ENCODE measurements at regions not wholly inside any gene's neighbourhood (a gene's known extent, or its start where the extent isn't known, plus 50 kb on each side); places are given as distances from the start of the nearest gene placed in this dataset.

- no peaks in the 10 kb centered on the region for H3K27me3 ChIP-seq (ENCODE audit: control insufficient read depth, low read length)
- no peak for TF ChIP-seq EZH2phosphoT487 (IDR thresholded peaks at IDR 0.05; ENCODE audit: borderline replicate concordance, low read length)
- TF ChIP-seq, protein P1, sequence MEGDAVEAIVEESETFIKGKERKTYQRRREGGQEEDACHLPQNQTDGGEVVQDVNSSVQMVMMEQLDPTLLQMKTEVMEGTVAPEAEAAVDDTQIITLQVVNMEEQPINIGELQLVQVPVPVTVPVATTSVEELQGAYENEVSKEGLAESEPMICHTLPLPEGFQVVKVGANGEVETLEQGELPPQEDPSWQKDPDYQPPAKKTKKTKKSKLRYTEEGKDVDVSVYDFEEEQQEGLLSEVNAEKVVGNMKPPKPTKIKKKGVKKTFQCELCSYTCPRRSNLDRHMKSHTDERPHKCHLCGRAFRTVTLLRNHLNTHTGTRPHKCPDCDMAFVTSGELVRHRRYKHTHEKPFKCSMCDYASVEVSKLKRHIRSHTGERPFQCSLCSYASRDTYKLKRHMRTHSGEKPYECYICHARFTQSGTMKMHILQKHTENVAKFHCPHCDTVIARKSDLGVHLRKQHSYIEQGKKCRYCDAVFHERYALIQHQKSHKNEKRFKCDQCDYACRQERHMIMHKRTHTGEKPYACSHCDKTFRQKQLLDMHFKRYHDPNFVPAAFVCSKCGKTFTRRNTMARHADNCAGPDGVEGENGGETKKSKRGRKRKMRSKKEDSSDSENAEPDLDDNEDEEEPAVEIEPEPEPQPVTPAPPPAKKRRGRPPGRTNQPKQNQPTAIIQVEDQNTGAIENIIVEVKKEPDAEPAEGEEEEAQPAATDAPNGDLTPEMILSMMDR (IDR thresholded peaks at IDR 0.05; ENCODE audit: low read depth, low read length, poor library complexity, severe bottlenecking): no peak
- no peaks in the 10 kb centered on the region for H3K9me2 ChIP-seq (replicated peaks; ENCODE audit: control insufficient read depth, low read length)
- H3F3A ChIP-seq (ENCODE audit: control insufficient read depth, insufficient read depth): no peaks in the 10 kb centered on the region
- H3K27ac ChIP-seq (ENCODE audit: low read depth, low read length): no peak overlapping the region
- H3K4me3 ChIP-seq (ENCODE audit: low read length): no peak overlapping the region
- no peak overlapping the region for H3K4me2 ChIP-seq (ENCODE audit: low read length)
- H3K9me3 ChIP-seq (ENCODE audit: control insufficient read depth, insufficient read depth, low read length): no peaks in the 10 kb centered on the region
- H3K79me2 ChIP-seq (ENCODE audit: control insufficient read depth, low read length): no peaks in the 10 kb centered on the region
- no peaks in the 10 kb centered on the region for H3K36me3 ChIP-seq (ENCODE audit: control insufficient read depth, low read length)
- no peaks in the 10 kb centered on the region for H4K20me1 ChIP-seq (ENCODE audit: control insufficient read depth, insufficient read depth, low read depth, low read length)
- no peaks in the 10 kb centered on the region for H3K4me1 ChIP-seq (ENCODE audit: control insufficient read depth, low read length)
These were observed 717.2 kb upstream of the KCND2 start for GRCh38 chr7:119555788-119556187.

- TF ChIP-seq, protein P1 (IDR thresholded peaks at IDR 0.05; ENCODE audit: low read depth, low read length, poor library complexity, severe bottlenecking): no peak
- TF ChIP-seq EZH2phosphoT487 (IDR thresholded peaks at IDR 0.05; ENCODE audit: borderline replicate concordance, low read length): no peak
- no peak overlapping the region for H3K4me2 ChIP-seq (ENCODE audit: low read length)
- no peaks in the 10 kb centered on the region for H3K36me3 ChIP-seq (ENCODE audit: control insufficient read depth, low read length)
- H3K27ac ChIP-seq (ENCODE audit: low read depth, low read length): no peak overlapping the region
- H3K27me3 ChIP-seq (ENCODE audit: control insufficient read depth, low read length): no peaks in the 10 kb centered on the region
- H4K20me1 ChIP-seq (ENCODE audit: control insufficient read depth, insufficient read depth, low read depth, low read length): no peaks in the 10 kb centered on the region
- no peak overlapping the region for H3K4me3 ChIP-seq (ENCODE audit: low read length)
- H3F3A ChIP-seq (ENCODE audit: control insufficient read depth, insufficient read depth): no peaks in the 10 kb centered on the region
- H3K79me2 ChIP-seq (ENCODE audit: control insufficient read depth, low read length): no peaks in the 10 kb centered on the region
- H3K9me3 ChIP-seq (ENCODE audit: control insufficient read depth, insufficient read depth, low read length): no peaks in the 10 kb centered on the region
- no peaks in the 10 kb centered on the region for H3K9me2 ChIP-seq (replicated peaks; ENCODE audit: control insufficient read depth, low read length)
- H3K4me1 ChIP-seq (ENCODE audit: control insufficient read depth, low read length): no peaks in the 10 kb centered on the region
These were observed 716.5 kb upstream of the KCND2 start for GRCh38 chr7:119556436-119556835.

DNA sequence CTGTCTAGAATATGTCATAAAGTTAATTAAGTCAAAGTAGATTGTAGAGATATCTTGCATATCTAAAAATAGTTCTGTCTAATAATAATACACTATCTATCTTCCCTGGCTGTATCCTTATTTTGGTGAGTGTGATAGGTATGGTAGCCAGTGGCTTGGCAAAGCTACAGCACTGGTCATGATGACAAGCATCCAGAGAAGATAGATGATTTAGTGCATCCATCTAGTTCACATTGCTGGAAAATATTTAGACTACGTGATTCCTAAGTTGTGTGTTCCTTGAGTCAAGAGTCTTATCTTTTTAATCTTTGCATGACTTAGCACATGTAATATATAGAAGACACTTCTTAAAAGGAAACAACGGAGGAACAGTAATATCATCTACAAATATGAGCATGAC is 711.2 kb upstream of the KCND2 start:
- no peaks in the 10 kb centered on the region for H3K79me2 ChIP-seq (ENCODE audit: control insufficient read depth, low read length)
- no peaks in the 10 kb centered on the region for H3K4me1 ChIP-seq (ENCODE audit: control insufficient read depth, low read length)
- no peaks in the 10 kb centered on the region for H3K9me3 ChIP-seq (ENCODE audit: control insufficient read depth, insufficient read depth, low read length)
- no peak overlapping the region for H3K27ac ChIP-seq (ENCODE audit: low read depth, low read length)
- TF ChIP-seq EZH2phosphoT487 (IDR thresholded peaks at IDR 0.05; ENCODE audit: borderline replicate concordance, low read length): no peak
- TF ChIP-seq, protein P1 (IDR thresholded peaks at IDR 0.05; ENCODE audit: low read depth, low read length, poor library complexity, severe bottlenecking): no peak
- no peaks in the 10 kb centered on the region for H3K36me3 ChIP-seq (ENCODE audit: control insufficient read depth, low read length)
- no peaks in the 10 kb centered on the region for H3F3A ChIP-seq (ENCODE audit: control insufficient read depth, insufficient read depth)
- H3K4me2 ChIP-seq (ENCODE audit: low read length): no peak overlapping the region
- H3K27me3 ChIP-seq (ENCODE audit: control insufficient read depth, low read length): no peaks in the 10 kb centered on the region
- H3K9me2 ChIP-seq (replicated peaks; ENCODE audit: control insufficient read depth, low read length): no peaks in the 10 kb centered on the region
- no peaks in the 10 kb centered on the region for H4K20me1 ChIP-seq (ENCODE audit: control insufficient read depth, insufficient read depth, low read depth, low read length)
- H3K4me3 ChIP-seq (ENCODE audit: low read length): no peak overlapping the region

- Histone ChIP-seq H3K9me2 (replicated peaks; ENCODE audit: control insufficient read depth, low read length) (no peaks in the 10 kb centered on the region), H3K4me3 (ENCODE audit: low read length) (no peak overlapping the region), H3K27ac (ENCODE audit: low read depth, low read length) (no peak overlapping the region), H3K27me3 (ENCODE audit: control insufficient read depth, low read length) (no peaks in the 10 kb centered on the region), H3K36me3 (ENCODE audit: control insufficient read depth, low read length) (no peaks in the 10 kb centered on the region), H4K20me1 (ENCODE audit: control insufficient read depth, insufficient read depth, low read depth, low read length) (no peaks in the 10 kb centered on the region), H3K79me2 (ENCODE audit: control insufficient read depth, low read length) (no peaks in the 10 kb centered on the region), H3K4me2 (ENCODE audit: low read length) (no peak overlapping the region), H3K9me3 (ENCODE audit: control insufficient read depth, insufficient read depth, low read length) (no peaks in the 10 kb centered on the region), H3K4me1 (ENCODE audit: control insufficient read depth, low read length) (no peaks in the 10 kb centered on the region), H3F3A (ENCODE audit: control insufficient read depth, insufficient read depth) (no peaks in the 10 kb centered on the region)
- TF ChIP-seq, protein P1 (IDR thresholded peaks at IDR 0.05; ENCODE audit: low read depth, low read length, poor library complexity, severe bottlenecking): no peak
- no peak for TF ChIP-seq EZH2phosphoT487 (IDR thresholded peaks at IDR 0.05; ENCODE audit: borderline replicate concordance, low read length)
These were observed 710.1 kb upstream of the KCND2 start for GRCh38 chr7:119562839-119563238.

Measured in DOHH2 (cell line).